ENCODE measurements at regions not wholly inside any gene's neighbourhood (a gene's known extent, or its start where the extent isn't known, plus 50 kb on each side); places are given as distances from the start of the nearest gene placed in this dataset.

- TF ChIP-seq CTCF (IDR thresholded peaks at IDR 0.05; ENCODE audit: low read depth, low read length): no peak
- no peak for TF ChIP-seq POLR2A (IDR thresholded peaks at IDR 0.05; ENCODE audit: extremely low read depth, insufficient read length)
- TF ChIP-seq, protein P1, sequence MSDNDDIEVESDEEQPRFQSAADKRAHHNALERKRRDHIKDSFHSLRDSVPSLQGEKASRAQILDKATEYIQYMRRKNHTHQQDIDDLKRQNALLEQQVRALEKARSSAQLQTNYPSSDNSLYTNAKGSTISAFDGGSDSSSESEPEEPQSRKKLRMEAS (IDR thresholded peaks at IDR 0.05; ENCODE audit: low read depth, low read length): no peak
Measured at GRCh38 chr3:104458657-104459056, 908.1 kb upstream of the ALCAM start.

Data from NB4 (cell line).